Suppressor macrophage treated with lipopolysaccharide for 4 hours (primary cell): ENCODE measurements at regions not wholly inside any gene's neighbourhood (a gene's known extent, or its start where the extent isn't known, plus 50 kb on each side); places are given as distances from the start of the nearest gene placed in this dataset.
"Not testable (repeated sequence)": the region's sequence is repeated elsewhere in the genome, so short reads cannot be mapped to it uniquely, and the experiment has no call there.

Experiments
- DNase-seq: peaks from one replicate; pipeline ENCODE4 v3.0.0-alpha.2; 2020

DNA sequence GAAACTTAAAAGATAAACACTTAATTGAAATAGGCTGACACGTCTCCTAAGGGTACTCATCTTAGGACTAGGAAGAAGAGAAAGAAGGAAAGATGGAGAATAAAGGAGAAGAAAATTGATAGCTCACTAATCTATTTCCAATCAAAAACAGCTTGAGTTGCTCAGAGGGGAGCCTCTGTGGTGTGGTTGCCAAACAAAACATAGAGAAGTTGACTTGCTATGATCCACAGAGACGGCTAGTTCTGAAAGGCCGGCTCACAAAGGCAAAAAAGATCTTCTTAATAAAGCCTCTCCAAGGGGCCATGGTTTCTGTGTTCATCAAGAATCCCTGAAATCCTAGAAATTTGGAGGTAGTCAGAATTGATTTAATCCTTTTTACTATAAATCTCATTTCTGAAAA is 644.1 kb downstream of the LMO4 start:
- DNase-seq, result no peak

DNA sequence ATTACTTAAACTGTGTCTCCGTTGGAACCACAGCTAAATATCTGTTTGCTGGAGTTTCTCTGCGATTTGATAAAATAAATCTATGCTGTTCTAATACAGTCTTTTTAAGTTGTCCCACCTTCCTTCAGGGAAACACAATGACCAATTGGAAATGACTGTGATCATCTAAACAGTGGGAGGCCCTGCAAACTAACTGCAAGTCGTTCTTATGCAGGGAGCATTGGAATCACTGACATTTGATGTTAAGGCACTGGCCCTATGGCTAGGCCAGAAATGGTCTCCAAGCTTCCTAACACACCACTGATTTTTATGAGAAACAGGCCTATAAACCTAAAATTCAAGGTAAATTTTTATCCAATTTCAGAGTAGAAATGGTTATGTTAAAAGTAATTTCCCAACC is 645.2 kb downstream of the LMO4 start:
- no peak for DNase-seq

DNA sequence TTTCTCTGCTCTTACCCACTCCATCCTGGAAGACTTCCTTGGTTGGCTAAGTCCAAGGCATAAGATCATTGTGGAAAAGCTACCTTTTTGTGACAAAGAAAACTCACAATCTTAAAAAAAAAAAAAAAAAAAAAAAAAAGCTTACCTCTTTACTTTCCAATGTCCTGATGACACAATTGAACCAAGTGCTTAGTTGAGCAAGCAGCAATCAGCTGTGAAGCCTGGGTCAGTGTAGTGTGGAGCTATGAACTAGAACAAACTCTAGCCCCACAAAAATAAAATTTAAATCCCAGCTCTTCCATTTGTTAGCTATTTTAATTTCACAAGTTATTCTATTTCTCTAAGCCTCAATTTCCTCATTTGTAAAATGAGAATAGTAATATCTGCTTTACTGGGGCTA is 647.6 kb downstream of the LMO4 start:
- no peak for DNase-seq

DNA sequence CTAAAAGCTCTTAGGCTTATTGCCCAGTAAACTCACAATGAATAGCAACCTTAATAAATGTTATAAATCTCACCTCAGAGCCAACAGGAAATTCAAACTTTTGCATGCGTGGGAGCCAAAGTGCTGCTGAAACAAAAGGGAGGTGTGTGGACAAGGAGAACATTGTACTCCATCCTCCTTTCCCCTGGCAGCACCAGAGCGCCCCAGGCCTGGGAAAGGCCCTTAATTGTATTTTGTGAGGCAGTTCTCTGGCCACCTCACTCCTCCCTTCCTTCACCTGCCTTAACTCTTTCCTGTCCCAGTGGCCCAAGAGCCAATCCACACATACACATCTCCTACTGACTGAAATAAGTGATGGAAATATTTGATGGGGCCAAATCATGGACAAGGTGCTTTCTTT is 648.5 kb downstream of the LMO4 start:
- DNase-seq, result no peak

DNA sequence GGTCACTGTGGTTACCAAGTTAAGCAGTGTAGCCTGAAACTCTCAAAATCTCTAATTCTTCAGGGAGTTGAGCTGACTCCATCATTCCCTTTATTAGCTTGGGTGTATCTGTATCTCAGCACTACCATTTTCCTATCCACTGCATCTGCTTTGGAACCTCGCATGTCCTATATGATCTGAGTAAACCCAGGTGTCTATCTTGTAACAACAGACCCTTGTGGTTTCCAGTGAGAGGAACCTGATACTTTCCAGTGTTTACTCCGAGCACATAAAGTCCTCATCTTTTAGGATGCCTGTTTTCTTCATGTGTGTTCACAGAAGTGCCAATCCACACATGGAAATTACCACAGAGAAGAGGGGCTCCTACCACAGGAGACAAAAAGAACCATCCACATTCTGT is 650.4 kb downstream of the LMO4 start:
- DNase-seq, result no peak

DNA sequence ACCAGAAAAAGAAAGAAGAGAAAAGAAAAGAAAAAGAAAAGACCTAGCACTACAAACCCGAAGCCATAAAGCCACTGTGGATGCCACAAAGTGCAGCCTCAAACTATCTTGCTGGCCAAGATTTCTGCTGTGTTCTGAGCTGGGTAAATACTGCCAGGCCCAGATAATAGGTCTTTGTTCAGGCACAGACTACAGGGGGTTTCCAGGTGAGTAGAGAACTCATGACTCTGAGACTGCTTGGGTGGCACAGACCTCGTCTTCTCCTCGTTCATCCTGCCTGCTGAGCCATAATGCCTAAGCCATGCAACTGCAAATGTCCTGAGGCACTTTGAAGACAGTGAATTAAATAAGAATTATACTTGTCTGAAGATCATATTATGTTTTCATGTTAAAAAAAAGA is 651.8 kb downstream of the LMO4 start:
- DNase-seq, result no peak

DNA sequence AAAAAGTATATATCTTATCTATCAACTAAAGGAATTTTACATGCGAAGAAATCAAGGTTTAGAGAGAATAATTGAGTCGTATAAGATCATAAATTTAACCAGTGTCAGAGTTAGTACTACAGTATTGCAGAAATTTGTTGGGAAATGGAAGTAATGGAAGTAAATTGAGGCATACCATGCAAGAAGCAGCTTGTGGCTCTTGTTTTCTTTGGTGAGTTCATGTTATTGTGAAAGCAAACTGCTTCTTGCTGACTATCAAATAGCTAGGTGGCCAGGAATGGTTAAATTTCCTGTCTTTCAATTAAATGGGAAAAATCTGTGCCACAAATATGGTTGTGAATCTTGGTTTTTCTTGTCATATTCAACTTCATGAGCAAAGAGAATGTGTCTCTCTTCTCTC is 652.7 kb downstream of the LMO4 start:
- DNase-seq, result no peak

DNA sequence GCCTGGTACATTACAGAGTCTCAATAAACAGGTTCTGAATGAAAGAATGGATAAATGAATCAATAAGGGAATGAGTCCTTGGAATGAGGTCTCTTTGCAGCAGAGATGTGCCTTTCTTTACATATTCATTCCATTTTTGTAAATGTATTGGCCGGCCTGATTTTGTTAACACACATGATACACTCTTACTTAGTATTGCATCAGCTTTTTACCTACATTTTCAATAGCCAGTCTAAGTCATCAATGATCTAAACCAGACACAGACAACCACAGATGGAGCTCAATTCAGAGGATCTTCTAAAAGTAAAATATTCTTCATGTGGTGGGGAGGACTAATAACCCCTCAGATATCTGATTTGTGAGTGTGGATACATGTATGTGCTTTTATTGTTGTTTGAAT is 653.1 kb downstream of the LMO4 start:
- DNase-seq, result no peak

DNA sequence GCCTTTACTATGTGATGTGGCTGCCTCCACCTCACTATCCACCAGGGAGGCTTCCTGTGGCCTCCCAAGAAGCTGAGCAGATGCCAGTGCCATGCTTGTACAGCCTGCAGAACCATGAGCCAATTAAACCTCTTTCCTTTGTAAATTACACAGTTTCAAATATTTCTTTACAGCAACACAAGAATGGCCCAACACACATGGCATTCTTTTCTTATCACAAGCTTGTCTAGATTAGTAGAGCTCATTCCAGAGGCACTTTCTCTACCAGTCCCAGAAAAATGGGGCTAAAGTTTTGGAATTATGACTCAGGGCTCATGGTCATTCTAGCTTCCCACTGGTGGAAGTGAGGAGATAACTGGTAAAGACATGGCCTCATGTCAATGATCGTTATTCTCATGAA is 655.2 kb downstream of the LMO4 start:
- DNase-seq, result no peak

DNA sequence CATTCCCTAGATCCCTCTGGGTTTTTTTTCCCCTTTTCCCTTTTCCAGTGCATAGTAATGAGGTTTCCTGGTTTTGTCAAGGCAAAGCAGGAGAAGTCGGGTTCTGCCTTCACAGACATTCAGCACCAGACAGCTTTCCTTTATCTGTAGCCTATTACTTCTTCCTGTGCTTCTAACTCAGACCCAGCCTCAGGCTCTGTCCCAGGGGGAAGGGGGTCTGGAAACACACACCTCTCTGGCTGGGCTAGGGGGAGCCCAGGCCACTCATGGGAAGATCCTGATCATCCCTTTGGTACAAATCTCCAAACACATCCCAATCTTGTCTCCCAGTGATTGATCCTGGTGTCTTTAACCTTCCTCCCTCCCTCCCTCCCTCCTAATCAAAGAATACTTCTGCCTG is 656.4 kb downstream of the LMO4 start:
- no peak for DNase-seq

DNA sequence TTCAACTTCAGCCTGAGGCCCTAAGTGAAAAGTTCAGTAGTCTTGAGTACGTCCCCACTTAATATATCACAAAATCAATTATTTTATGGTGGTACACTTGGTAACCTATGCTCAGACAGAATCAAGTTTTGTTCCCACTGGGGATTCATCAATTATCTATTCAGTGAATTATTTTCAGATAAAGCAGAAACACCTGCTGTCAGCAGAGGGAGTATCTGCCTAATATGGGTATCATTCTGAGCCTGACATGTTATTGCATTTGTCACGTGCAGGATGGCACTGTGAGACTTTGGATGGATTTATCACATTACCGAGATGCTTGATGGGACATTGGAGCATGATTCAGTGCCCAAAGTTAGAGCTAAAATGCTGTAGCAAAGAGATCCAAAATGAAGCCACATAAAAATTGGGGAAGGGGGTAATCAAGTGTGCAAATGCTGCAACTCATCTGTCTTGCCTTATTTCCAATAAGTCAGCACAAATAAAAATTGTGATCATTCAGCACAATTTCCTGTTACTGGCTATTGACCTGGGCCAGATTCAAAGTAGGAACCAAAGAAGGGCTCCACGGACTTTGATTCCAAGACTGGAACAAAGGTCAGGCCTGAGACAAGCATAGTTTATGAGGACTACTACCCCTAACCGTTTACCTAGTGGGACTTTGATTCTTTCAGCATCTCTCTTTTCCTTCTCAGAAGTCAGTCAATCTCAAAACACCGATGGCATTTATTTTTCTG is 657.6 kb downstream of the LMO4 start:
- no peak for DNase-seq

DNA sequence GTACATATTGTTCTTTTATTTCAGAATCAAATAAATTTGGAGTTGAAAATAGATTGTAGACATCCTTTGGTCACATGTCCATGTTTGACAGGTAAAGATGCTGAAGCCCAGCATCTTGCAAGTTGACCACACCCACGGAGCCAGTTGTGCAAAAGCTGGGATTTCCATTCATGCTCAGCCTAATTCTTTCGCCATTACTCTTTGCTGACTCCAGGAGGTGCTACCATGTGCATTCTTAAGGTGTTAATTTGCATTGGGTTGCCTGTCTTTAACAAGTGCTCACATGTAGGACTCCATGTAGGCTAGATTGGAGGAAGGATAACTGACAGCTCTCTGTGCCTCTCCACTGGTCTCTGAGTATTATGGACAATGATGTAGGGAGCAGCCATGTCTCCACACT is 660.7 kb downstream of the LMO4 start:
- no peak for DNase-seq

DNA sequence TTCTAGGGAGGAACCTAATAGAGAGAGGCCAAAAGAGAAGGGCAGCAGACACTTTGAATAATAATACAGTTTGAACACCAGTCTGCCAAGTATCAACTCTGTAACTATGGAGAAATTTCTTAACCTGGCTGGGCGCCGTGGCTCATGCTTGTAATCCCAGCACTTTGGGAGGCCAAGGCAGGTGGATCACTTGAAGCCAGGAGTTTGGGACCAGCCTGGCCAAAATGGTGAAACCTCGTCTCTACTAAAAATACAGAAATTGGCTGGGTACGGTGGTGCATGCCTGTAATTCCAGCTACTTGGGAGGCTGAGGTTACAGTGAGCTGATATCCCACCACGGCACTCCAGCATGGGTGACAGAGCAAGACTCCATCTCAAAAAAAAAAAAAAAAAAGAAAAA is 663.9 kb downstream of the LMO4 start:
- not testable (repeated sequence) for DNase-seq

DNA sequence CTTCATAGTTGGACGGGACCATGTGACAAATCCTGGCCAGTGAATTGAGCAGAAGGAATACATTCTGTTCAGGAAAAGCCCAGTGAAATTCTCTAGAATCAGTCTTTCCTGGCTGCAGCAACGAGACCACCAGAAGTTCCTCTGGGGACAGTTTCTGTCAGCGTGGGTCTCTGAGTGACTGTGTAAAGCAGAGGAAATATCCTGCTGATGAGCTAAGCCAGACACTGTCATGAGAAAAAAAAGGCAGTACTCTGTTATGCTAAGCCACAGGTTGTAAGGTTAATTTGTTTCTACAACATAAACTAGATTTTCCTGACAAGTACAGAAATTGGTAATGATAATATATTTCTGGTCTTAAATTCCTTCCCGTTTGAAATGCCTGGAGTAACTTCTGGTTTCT is 664.4 kb downstream of the LMO4 start:
- DNase-seq, result no peak

DNA sequence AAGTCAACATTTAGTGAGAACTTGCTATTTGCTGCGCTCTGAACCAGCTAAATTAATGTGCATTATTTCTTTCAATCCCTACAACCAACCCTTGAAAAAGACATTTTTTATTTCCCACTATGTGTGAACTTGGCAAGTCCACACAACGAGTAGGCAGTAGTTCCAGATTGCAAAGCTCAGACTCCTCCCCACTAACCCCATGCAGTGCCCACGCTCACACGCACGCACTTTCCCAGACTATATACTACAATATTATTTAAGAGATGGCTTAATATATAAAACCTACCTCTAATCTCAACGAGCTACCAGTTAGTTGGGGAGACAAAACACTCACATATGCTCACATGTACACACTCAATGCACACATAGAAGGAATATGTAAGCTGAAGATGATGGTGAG is 671.2 kb downstream of the LMO4 start:
- DNase-seq, result no peak

DNA sequence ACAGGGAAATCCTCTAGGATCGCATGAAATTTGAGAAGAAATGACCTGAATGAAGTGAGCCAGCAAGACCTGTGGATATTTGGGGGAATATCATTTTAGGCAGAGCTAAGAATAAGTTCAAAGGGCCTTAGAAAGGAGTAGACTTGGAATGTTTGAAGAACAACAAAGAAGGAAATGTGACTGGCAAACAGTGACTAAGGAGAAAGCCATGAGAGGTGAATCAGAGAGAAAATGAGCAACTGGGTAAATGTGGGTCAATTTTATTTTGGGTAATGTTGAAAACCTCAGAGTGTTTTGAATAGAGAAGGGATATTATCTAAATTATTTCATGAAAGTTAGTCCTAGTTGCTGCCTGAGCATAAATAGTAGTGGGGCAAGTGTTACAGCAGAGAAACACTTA is 672.8 kb downstream of the LMO4 start:
- no peak for DNase-seq

DNA sequence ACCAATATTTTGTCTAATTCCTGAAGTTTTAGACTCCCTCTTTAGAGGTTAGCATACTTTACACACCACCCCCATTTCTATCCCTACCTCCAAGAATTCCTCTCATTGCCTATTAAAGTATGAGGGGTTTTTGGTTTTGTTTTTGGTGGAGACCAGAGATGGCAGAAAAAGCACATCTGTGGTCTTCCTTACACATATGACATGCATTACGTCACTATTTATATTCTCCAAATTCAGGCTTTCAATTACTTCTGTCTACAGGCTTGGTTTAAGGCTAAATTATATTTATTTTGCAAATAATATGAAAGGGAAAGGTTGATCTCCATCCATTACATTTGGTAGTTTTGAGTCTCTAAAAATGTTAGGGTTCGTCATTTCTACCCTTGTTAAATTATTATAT is 674.6 kb downstream of the LMO4 start:
- DNase-seq, result no peak

DNA sequence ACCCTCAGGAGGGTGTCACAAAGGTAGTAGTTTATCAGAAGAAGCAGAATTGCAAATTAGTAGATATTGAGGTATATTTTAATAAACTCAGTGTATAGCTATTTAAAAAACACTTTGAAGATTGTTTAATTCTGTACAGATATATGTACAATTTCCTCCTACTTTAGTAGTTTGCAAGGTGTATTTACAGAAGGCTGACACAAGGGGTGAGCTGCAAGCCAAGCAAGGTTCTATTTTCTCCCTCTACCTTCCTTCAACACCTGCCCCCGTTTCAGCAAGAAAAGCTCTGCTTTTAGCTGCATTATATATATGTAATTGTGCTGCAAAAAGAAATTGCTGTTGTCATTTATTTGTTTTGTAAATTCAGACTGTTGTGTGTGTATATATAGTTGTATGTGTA is 674.2 kb upstream of the PKN2 start:
- no peak for DNase-seq

DNA sequence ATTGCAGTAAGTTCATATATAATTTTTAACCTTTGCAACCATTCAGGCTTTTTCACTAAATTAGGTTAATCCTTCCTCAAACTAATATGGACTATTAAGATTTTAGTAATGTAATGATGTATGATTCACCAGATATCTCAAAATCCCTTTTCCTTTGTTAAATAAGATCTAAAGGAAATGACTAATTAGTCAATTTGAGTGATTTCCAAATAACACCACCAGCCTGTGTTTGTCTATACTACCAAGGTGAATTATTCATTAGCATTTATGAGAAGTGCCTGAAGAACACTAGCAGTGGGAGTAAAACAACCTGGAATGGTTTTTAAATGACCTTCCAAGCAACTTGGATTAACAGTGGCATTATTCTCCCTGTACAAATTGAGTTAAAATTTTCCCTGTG is 670.6 kb upstream of the PKN2 start:
- no peak for DNase-seq

DNA sequence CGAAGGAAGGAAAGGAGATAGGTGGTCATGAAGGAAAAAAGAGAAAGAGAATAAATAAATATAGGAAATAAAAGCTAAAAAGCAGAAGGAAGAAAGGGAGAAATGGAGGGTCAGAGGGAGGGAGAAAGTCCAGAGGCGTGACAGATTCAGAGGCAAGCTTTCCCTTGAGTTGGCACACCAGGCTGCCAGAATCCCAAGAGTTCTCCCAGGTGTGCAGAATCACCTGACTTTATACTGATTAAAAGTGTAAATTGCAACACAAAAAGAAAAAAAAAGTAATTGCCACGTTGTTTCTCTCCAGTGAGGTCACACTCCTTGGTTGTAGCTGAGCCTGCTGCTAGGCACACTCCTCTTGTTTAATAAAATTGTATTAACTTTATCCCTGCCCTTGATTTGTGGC is 669.9 kb upstream of the PKN2 start:
- DNase-seq, result no peak

DNA sequence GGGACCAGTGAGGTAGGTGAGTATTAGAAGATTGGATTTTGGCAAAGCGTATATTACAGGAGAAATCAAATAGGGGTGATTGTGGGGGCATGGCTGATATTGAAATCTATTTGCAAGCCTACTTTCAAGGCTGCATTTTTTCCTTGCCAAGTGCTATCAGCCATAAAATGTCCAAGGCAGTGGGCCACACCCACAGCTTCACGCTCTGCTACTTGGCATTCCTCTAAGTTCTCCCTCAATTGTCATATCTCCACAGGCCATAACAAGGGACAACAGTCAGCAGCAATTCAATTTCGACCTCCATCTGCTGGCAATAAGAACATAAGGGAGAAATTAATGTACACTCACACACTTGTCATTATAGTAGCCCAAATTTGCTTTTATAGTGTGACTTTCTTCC is 667.1 kb upstream of the PKN2 start:
- DNase-seq, result no peak

DNA sequence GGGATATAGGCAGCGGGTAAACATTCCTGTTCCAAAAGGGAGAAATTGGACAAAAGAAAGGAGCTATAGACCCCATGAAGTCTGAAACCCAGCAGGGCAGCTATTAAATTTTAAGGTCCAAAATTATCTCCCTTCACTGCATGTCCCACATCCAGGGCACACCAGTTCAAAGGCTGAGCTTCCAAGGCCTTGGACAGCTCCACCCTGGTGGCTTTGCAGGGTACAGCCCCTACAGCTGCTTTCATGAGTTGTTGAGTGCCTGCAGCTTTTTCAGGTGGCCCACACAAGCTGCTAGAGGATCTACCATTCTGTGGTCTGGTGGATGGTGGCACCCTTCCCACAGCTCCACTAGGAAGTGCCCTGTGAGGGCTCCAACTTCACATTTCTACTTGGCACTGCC is 662.5 kb upstream of the PKN2 start:
- no peak for DNase-seq

DNA sequence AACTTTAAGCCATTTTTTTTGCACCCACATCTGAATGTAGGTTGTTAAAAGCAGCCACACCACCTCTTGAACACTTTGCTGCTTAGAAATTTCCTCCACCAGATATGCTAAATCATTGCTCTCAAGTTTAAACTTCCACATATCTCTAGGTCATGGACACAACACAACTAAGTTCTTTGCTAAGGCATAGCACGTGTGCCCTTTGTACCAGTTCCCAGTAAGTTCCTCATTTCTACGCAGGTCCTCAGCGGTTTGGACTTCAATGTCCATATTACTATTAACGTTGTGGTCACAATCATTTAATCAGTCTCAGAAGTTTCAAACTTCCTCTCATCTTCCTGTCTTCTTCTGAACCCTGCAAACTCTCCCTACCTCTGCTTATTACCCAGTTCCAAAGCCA is 661.6 kb upstream of the PKN2 start:
- DNase-seq, result peak; percentile 1

DNA sequence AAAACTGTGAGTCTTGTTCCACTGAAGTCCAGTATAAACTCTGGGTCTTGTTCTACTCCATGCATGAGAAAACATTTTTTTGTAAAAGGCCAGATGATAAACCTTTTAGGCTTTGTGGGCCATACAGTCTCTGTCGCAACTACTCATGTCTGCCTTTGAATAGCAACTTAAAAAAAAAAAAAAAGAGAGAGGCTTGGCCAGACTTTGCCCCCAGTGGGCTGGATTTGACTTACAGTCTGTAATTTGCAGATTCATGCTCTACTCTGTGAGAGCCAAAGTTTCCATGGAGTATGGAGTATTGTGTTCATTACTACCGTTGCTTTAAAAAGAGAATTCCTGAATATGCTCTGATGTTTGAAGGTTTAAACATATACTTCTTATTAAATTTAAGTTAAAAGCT is 654.9 kb upstream of the PKN2 start:
- DNase-seq, result no peak

DNA sequence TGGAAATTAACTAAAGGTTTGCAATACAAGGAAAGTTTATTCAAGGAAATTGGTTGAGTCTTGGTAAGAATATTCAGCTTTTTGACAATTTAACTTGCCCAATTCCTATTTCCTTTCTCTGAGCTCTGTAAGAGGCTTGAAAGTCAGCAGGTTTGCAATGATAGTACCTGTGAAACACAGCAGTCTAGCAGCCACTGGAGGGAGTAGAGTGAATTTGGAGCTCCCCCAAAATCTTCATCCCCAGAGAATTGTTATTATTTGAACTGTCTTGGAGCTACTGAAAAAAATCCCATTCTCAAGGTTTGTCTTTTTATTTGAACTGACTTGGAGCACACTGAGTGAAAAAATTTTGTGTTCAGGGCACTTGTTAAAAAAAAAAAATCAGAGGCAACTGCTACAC is 654.2 kb upstream of the PKN2 start:
- no peak for DNase-seq

DNA sequence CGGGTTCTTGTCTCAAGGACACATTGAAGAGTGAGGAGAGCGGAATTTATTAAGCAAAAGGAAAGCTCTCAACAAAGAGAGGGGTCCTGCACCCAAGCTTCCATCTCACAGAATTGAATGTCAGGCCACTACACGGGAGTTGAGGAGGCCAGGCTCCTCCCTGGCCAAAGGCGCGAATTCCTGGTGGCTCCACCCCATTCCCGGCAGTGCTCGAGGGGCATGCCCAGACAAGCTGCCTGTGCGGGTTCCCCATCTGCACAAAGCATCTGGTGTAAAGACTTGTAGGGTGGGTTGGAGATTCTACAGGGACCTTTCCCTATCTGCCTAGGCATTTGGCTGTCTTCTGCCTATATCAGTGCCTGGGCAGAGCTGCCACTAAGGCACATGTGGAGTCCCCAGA is 648.5 kb upstream of the PKN2 start:
- no peak for DNase-seq
